ENCODE measurements at regions not wholly inside any gene's neighbourhood (a gene's known extent, or its start where the extent isn't known, plus 50 kb on each side); places are given as distances from the start of the nearest gene placed in this dataset.

GRCh38 chr2:37425408-37425807 lies 81.0 kb downstream of the QPCT start:
- no peak for DNase-seq

- DNase-seq: no peak
These were observed 82.8 kb downstream of the QPCT start for GRCh38 chr2:37427241-37427640.

GRCh38 chr2:37436323-37436722 lies 91.9 kb downstream of the QPCT start:
- no peak for DNase-seq

- no peak for DNase-seq
These were observed 94.8 kb downstream of the QPCT start for GRCh38 chr2:37439131-37439642.

GRCh38 chr2:37441055-37441454 lies 96.6 kb downstream of the QPCT start:
- no peak for DNase-seq

- DNase-seq: no peak
These were observed 98.7 kb downstream of the QPCT start for GRCh38 chr2:37443082-37443481.

GRCh38 chr2:37447446-37447845 lies 103.0 kb downstream of the QPCT start:
- no peak for DNase-seq

- DNase-seq: no peak
These were observed 104.1 kb downstream of the QPCT start for GRCh38 chr2:37448342-37449120.

- DNase-seq: no peak
These were observed 105.4 kb downstream of the QPCT start for GRCh38 chr2:37449761-37450296.

GRCh38 chr2:37453027-37453426 lies 108.6 kb downstream of the QPCT start:
- DNase-seq: no peak

- no peak for DNase-seq
These were observed 110.7 kb downstream of the QPCT start for GRCh38 chr2:37454851-37455762.

GRCh38 chr2:37456479-37456878 lies 112.0 kb downstream of the QPCT start:
- DNase-seq: no peak

GRCh38 chr2:37457401-37457901 lies 113.0 kb downstream of the QPCT start:
- peak; percentile 71 for DNase-seq

GRCh38 chr2:37458133-37458532 lies 113.7 kb downstream of the QPCT start:
- DNase-seq: no peak

- DNase-seq: peak; percentile 91
These were observed 114.9 kb downstream of the QPCT start for GRCh38 chr2:37459095-37459981.

GRCh38 chr2:37460896-37461229 lies 116.4 kb downstream of the QPCT start:
- no peak for DNase-seq

GRCh38 chr2:37464067-37464466 lies 119.6 kb downstream of the QPCT start:
- no peak for DNase-seq

GRCh38 chr2:37466533-37467222 lies 122.2 kb downstream of the QPCT start:
- DNase-seq: peak; percentile 71

- DNase-seq: peak; percentile 64
These were observed 123.7 kb downstream of the QPCT start for GRCh38 chr2:37468170-37468569.

- no peak for DNase-seq
These were observed 124.7 kb downstream of the QPCT start for GRCh38 chr2:37469126-37469525.

- DNase-seq: no peak
These were observed 126.7 kb downstream of the QPCT start for GRCh38 chr2:37471104-37471503.

Data from fibroblast of skin of scalp (primary cell).